B cell (primary cell): ENCODE measurements at regions not wholly inside any gene's neighbourhood (a gene's known extent, or its start where the extent isn't known, plus 50 kb on each side); places are given as distances from the start of the nearest gene placed in this dataset.

ENCODE experiments used
- ATAC-seq: fragments of 200-7000 bp; cut with Tn5 transposase; one replicate; pipeline ENCODE4 v1.10.0; 2021; ENCODE audit warnings: low read depth, mild to moderate bottlenecking, moderate number of reproducible peaks, moderate library complexity
- CTCF ChIA-PET: fragments of 350-600 bp; sonication (Branson Sonifier 250); formaldehyde crosslinking; loops from one replicate; lab custom pipeline; 2021; ENCODE audit warnings: antibody characterized with exemption, inconsistent platforms; lab: Charles Lee
- POLR2A ChIA-PET: fragments of 350-600 bp; sonication (Branson Sonifier 250); formaldehyde crosslinking; loops from one replicate; lab custom pipeline; 2021; ENCODE audit warnings: antibody characterized with exemption; lab: Charles Lee
- DNase-seq: peaks from one replicate; pipeline ENCODE4 v3.0.0; 2013
- H2AFZ ChIP-seq: 2 replicates; pipeline ENCODE4 v1.6.1; 2012; ENCODE audit warnings: mild to moderate bottlenecking, low read depth, low read length; ENCODE audit not compliant: insufficient read depth, poor library complexity, severe bottlenecking
- H3K27ac ChIP-seq, 2 donors: 1 replicate in 1 of 2; 2 replicates in 1 of 2; pipeline ENCODE4 v1.5.1; 2012 to 2013; ENCODE audit warnings: low read length in 2 of 2, mild to moderate bottlenecking in 2 of 2, moderate library complexity in 1 of 2
- H3K27me3 ChIP-seq, 4 experiments: fragments of 200-600 bp in 1 of 4; sonication (generic) in 1 of 4; replicated peaks in 1 of 4; 1 replicate in 2 of 4; 2 replicates in 2 of 4; pipeline versions ENCODE4 v1.6.1 to v1.7.0; 2013 to 2016; ENCODE audit warnings: low read length in 3 of 4, mild to moderate bottlenecking in 2 of 4, mixed read lengths in 1 of 4, moderate library complexity in 1 of 4; ENCODE audit not compliant: insufficient read depth in 4 of 4, control insufficient read depth in 3 of 4; ENCODE audit errors: control extremely low read depth in 1 of 4
- H3K36me3 ChIP-seq, 2 experiments: replicated peaks in 1 of 2; 1 replicate in 1 of 2; 2 replicates in 1 of 2; pipeline versions ENCODE4 v1.6.1 to v1.7.1; 2013; ENCODE audit warnings: low read length in 1 of 2; ENCODE audit not compliant: insufficient read depth in 2 of 2, control insufficient read depth in 1 of 2; ENCODE audit errors: control extremely low read depth in 1 of 2, extremely low read depth in 1 of 2
- H3K4me1 ChIP-seq, 2 donors: fragments of 200-600 bp in 1 of 2; sonication (generic) in 1 of 2; 1 replicate in 1 of 2; 2 replicates in 1 of 2; pipeline versions ENCODE4 v1.5.1 to v1.6.1; 2013 to 2017; ENCODE audit warnings: low read length in 2 of 2; ENCODE audit not compliant: control insufficient read depth in 2 of 2, insufficient read depth in 2 of 2
- H3K4me2 ChIP-seq: replicated peaks from 2 replicates; pipeline ENCODE3; 2012; ENCODE audit warnings: mild to moderate bottlenecking, low read depth, low read length; ENCODE audit not compliant: poor library complexity, severe bottlenecking
- H3K4me3 ChIP-seq, 5 experiments: fragments of 200-600 bp in 1 of 5; sonication (generic) in 1 of 5; 1 replicate in 3 of 5; 2 replicates in 2 of 5; pipeline versions ENCODE4 v1.5.1 to v1.7.0; 2011 to 2016; ENCODE audit warnings: low read length in 4 of 5, mild to moderate bottlenecking in 4 of 5, low read depth in 2 of 5, control low read depth in 1 of 5, moderate library complexity in 1 of 5; ENCODE audit not compliant: insufficient read depth in 1 of 5; ENCODE audit errors: control extremely low read depth in 1 of 5, extremely low read depth in 1 of 5
- H3K79me2 ChIP-seq: fragments of 200-600 bp; sonication (generic); one replicate; pipeline ENCODE4 v1.6.0; 2016; ENCODE audit warnings: low read length; ENCODE audit not compliant: control insufficient read depth, insufficient read depth
- H3K9ac ChIP-seq: fragments of 200-600 bp; sonication (generic); 2 replicates; pipeline ENCODE4 v1.6.1; 2017; ENCODE audit warnings: mild to moderate bottlenecking, low read length, moderate library complexity
- H3K9me3 ChIP-seq, 3 donors: one replicate each; pipeline versions ENCODE4 v1.6.1 to v1.7.1; 2013; ENCODE audit warnings: low read length in 2 of 3; ENCODE audit not compliant: control insufficient read depth in 2 of 3, insufficient read depth in 1 of 3; ENCODE audit errors: control extremely low read depth in 1 of 3
- H4K20me1 ChIP-seq: 2 replicates; pipeline ENCODE4 v1.6.0; 2012; ENCODE audit warnings: mild to moderate bottlenecking, low read length; ENCODE audit not compliant: insufficient read depth, control insufficient read depth, poor library complexity, severe bottlenecking
- H3K27ac Mint-ChIP-seq: one replicate; pipeline ENCODE4 v1.8.0; 2021; ENCODE audit warnings: mixed read lengths
- H3K27me3 Mint-ChIP-seq: one replicate; pipeline ENCODE4 v1.8.0; 2021; ENCODE audit warnings: mixed read lengths
- H3K4me1 Mint-ChIP-seq: one replicate; pipeline ENCODE4 v1.8.0; 2021; ENCODE audit warnings: mixed read lengths
- H3K4me3 Mint-ChIP-seq: one replicate; pipeline ENCODE4 v1.8.0; 2021; ENCODE audit warnings: mixed read lengths
- H3K9me3 Mint-ChIP-seq: one replicate; pipeline ENCODE4 v1.8.0; 2022; ENCODE audit warnings: mixed read lengths; ENCODE audit not compliant: insufficient read depth
- EZH2 ChIP-seq: IDR thresholded peaks from 2 replicates; pipeline ENCODE4 v1.6.1; 2012; ENCODE audit warnings: borderline replicate concordance, low read depth, mild to moderate bottlenecking, moderate library complexity, low read length; ENCODE audit not compliant: insufficient read depth, poor library complexity, severe bottlenecking
- WGBS: methylation state at CpG from one replicate; pipeline ENCODE4 v1.1.5; 2013; ENCODE audit warnings: missing lambda C conversion rate; ENCODE audit not compliant: insufficient coverage; 5-methylcytosine and 5-hydroxymethylcytosine counted together
- intact Hi-C: fragments of 100-400 bp; cut with micrococcal nuclease; formaldehyde crosslinking; loops from one replicate; pipeline ENCODE4 v1.10.0; 2022
- TF ChIP-seq, protein P1 (sequence below): fragments of 200-600 bp; IDR thresholded peaks from one replicate; pipeline ENCODE4 v1.8.0; 2022; ENCODE audit warnings: antibody characterized with exemption, mild to moderate bottlenecking

GRCh38 chr4:19743115-19743638 lies 508.5 kb upstream of the SLIT2 start:
- no peaks in the 10 kb centered on the region for H3K9me3 Mint-ChIP-seq
- ChIA-PET CTCF (no interaction called here), POLR2A (no interaction called here)
- H3K4me3 Mint-ChIP-seq: no peak overlapping the region
- ATAC-seq: no peak
- intact Hi-C loops: no loop called here
- Histone ChIP-seq H3K27ac (no peak overlapping the region), H3K79me2 (no peaks in the 10 kb centered on the region), H3K9me3 (no peaks in the 10 kb centered on the region), H3K4me2 (no peak overlapping the region), H3K36me3 (no peaks in the 10 kb centered on the region), H4K20me1 (no peaks in the 10 kb centered on the region), H3K9ac (no peak overlapping the region), H2AFZ (no peak overlapping the region), H3K27me3 (no peaks in the 10 kb centered on the region), H3K4me1 (no peaks in the 10 kb centered on the region), H3K4me3 (no peak overlapping the region)
- no CpG with 5 or more reads among the region's 2 CpGs for WGBS
- DNase-seq: no peak
- TF ChIP-seq, protein P1, sequence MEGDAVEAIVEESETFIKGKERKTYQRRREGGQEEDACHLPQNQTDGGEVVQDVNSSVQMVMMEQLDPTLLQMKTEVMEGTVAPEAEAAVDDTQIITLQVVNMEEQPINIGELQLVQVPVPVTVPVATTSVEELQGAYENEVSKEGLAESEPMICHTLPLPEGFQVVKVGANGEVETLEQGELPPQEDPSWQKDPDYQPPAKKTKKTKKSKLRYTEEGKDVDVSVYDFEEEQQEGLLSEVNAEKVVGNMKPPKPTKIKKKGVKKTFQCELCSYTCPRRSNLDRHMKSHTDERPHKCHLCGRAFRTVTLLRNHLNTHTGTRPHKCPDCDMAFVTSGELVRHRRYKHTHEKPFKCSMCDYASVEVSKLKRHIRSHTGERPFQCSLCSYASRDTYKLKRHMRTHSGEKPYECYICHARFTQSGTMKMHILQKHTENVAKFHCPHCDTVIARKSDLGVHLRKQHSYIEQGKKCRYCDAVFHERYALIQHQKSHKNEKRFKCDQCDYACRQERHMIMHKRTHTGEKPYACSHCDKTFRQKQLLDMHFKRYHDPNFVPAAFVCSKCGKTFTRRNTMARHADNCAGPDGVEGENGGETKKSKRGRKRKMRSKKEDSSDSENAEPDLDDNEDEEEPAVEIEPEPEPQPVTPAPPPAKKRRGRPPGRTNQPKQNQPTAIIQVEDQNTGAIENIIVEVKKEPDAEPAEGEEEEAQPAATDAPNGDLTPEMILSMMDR: no peak
- TF ChIP-seq EZH2: no peak
- no peak overlapping the region for H3K27ac Mint-ChIP-seq
- H3K27me3 Mint-ChIP-seq: no peaks in the 10 kb centered on the region
- no peaks in the 10 kb centered on the region for H3K4me1 Mint-ChIP-seq

- Mint-ChIP-seq H3K27ac (no peak overlapping the region), H3K9me3 (no peaks in the 10 kb centered on the region), H3K4me1 (no peaks in the 10 kb centered on the region), H3K4me3 (no peak overlapping the region), H3K27me3 (no peaks in the 10 kb centered on the region)
- 48% methylated on average over 2 of the region's 7 CpGs for WGBS
- Histone ChIP-seq H3K27me3 (no peaks in the 10 kb centered on the region), H2AFZ (no peak overlapping the region), H3K79me2 (no peaks in the 10 kb centered on the region), H3K36me3 (no peaks in the 10 kb centered on the region), H4K20me1 (no peaks in the 10 kb centered on the region), H3K9ac (no peak overlapping the region), H3K27ac (no peak overlapping the region), H3K4me1 (no peaks in the 10 kb centered on the region), H3K9me3 (peaks cover 0 to 4% (median 0%) of the 10 kb centered on the region in 3 donors), H3K4me3 (no peak overlapping the region), H3K4me2 (no peak overlapping the region)
- ChIA-PET POLR2A (no interaction called here), CTCF (no interaction called here)
- intact Hi-C loops: no loop called here
- TF ChIP-seq EZH2: no peak
- TF ChIP-seq, protein P1: no peak
- DNase-seq (no peak), ATAC-seq (no peak)
Observed at GRCh38 chr4:19739101-19739651, 512.5 kb upstream of the SLIT2 start.
